ENCODE measurements at regions not wholly inside any gene's neighbourhood (a gene's known extent, or its start where the extent isn't known, plus 50 kb on each side); places are given as distances from the start of the nearest gene placed in this dataset.

- TF ChIP-seq, protein P1, sequence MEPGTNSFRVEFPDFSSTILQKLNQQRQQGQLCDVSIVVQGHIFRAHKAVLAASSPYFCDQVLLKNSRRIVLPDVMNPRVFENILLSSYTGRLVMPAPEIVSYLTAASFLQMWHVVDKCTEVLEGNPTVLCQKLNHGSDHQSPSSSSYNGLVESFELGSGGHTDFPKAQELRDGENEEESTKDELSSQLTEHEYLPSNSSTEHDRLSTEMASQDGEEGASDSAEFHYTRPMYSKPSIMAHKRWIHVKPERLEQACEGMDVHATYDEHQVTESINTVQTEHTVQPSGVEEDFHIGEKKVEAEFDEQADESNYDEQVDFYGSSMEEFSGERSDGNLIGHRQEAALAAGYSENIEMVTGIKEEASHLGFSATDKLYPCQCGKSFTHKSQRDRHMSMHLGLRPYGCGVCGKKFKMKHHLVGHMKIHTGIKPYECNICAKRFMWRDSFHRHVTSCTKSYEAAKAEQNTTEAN (CRISPR knock-in tag; conservative IDR thresholded peaks at IDR 0.05), result no peak
- TF ChIP-seq SIN3A (IDR thresholded peaks at IDR 0.05; ENCODE audit: borderline replicate concordance, low read depth, low read length) (no peak), ZNF781 (CRISPR knock-in tag; IDR thresholded peaks at IDR 0.05; ENCODE audit: borderline replicate concordance, not compliant biosample characterization) (no peak)
- TF ChIP-seq, protein P2, sequence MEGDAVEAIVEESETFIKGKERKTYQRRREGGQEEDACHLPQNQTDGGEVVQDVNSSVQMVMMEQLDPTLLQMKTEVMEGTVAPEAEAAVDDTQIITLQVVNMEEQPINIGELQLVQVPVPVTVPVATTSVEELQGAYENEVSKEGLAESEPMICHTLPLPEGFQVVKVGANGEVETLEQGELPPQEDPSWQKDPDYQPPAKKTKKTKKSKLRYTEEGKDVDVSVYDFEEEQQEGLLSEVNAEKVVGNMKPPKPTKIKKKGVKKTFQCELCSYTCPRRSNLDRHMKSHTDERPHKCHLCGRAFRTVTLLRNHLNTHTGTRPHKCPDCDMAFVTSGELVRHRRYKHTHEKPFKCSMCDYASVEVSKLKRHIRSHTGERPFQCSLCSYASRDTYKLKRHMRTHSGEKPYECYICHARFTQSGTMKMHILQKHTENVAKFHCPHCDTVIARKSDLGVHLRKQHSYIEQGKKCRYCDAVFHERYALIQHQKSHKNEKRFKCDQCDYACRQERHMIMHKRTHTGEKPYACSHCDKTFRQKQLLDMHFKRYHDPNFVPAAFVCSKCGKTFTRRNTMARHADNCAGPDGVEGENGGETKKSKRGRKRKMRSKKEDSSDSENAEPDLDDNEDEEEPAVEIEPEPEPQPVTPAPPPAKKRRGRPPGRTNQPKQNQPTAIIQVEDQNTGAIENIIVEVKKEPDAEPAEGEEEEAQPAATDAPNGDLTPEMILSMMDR (CRISPR knock-in tag; IDR thresholded peaks at IDR 0.05), result no peak
These were observed 414.3 kb downstream of the AASDHPPT start for GRCh38 chr11:106491751-106492150.
